B cell (primary cell): ENCODE measurements at regions not wholly inside any gene's neighbourhood (a gene's known extent, or its start where the extent isn't known, plus 50 kb on each side); places are given as distances from the start of the nearest gene placed in this dataset.

Source experiments
- ATAC-seq: fragments of 200-7000 bp; cut with Tn5 transposase; one replicate; pipeline ENCODE4 v1.10.0; 2021; ENCODE audit warnings: low read depth, mild to moderate bottlenecking, moderate number of reproducible peaks, moderate library complexity
- CTCF ChIA-PET: fragments of 350-600 bp; sonication (Branson Sonifier 250); formaldehyde crosslinking; loops from one replicate; lab custom pipeline; 2021; ENCODE audit warnings: antibody characterized with exemption, inconsistent platforms; lab: Charles Lee
- POLR2A ChIA-PET: fragments of 350-600 bp; sonication (Branson Sonifier 250); formaldehyde crosslinking; loops from one replicate; lab custom pipeline; 2021; ENCODE audit warnings: antibody characterized with exemption; lab: Charles Lee
- DNase-seq: peaks from one replicate; pipeline ENCODE4 v3.0.0; 2013
- H2AFZ ChIP-seq: 2 replicates; pipeline ENCODE4 v1.6.1; 2012; ENCODE audit warnings: mild to moderate bottlenecking, low read depth, low read length; ENCODE audit not compliant: insufficient read depth, poor library complexity, severe bottlenecking
- H3K27ac ChIP-seq, 2 donors: 1 replicate in 1 of 2; 2 replicates in 1 of 2; pipeline ENCODE4 v1.5.1; 2012 to 2013; ENCODE audit warnings: low read length in 2 of 2, mild to moderate bottlenecking in 2 of 2, moderate library complexity in 1 of 2
- H3K27me3 ChIP-seq, 4 experiments: fragments of 200-600 bp in 1 of 4; sonication (generic) in 1 of 4; replicated peaks in 1 of 4; 1 replicate in 2 of 4; 2 replicates in 2 of 4; pipeline versions ENCODE4 v1.6.1 to v1.7.0; 2013 to 2016; ENCODE audit warnings: low read length in 3 of 4, mild to moderate bottlenecking in 2 of 4, mixed read lengths in 1 of 4, moderate library complexity in 1 of 4; ENCODE audit not compliant: insufficient read depth in 4 of 4, control insufficient read depth in 3 of 4; ENCODE audit errors: control extremely low read depth in 1 of 4
- H3K36me3 ChIP-seq, 2 experiments: replicated peaks in 1 of 2; 1 replicate in 1 of 2; 2 replicates in 1 of 2; pipeline versions ENCODE4 v1.6.1 to v1.7.1; 2013; ENCODE audit warnings: low read length in 1 of 2; ENCODE audit not compliant: insufficient read depth in 2 of 2, control insufficient read depth in 1 of 2; ENCODE audit errors: control extremely low read depth in 1 of 2, extremely low read depth in 1 of 2
- H3K4me1 ChIP-seq, 2 donors: fragments of 200-600 bp in 1 of 2; sonication (generic) in 1 of 2; 1 replicate in 1 of 2; 2 replicates in 1 of 2; pipeline versions ENCODE4 v1.5.1 to v1.6.1; 2013 to 2017; ENCODE audit warnings: low read length in 2 of 2; ENCODE audit not compliant: control insufficient read depth in 2 of 2, insufficient read depth in 2 of 2
- H3K4me2 ChIP-seq: replicated peaks from 2 replicates; pipeline ENCODE3; 2012; ENCODE audit warnings: mild to moderate bottlenecking, low read depth, low read length; ENCODE audit not compliant: poor library complexity, severe bottlenecking
- H3K4me3 ChIP-seq, 5 experiments: fragments of 200-600 bp in 1 of 5; sonication (generic) in 1 of 5; 1 replicate in 3 of 5; 2 replicates in 2 of 5; pipeline versions ENCODE4 v1.5.1 to v1.7.0; 2011 to 2016; ENCODE audit warnings: low read length in 4 of 5, mild to moderate bottlenecking in 4 of 5, low read depth in 2 of 5, control low read depth in 1 of 5, moderate library complexity in 1 of 5; ENCODE audit not compliant: insufficient read depth in 1 of 5; ENCODE audit errors: control extremely low read depth in 1 of 5, extremely low read depth in 1 of 5
- H3K79me2 ChIP-seq: fragments of 200-600 bp; sonication (generic); one replicate; pipeline ENCODE4 v1.6.0; 2016; ENCODE audit warnings: low read length; ENCODE audit not compliant: control insufficient read depth, insufficient read depth
- H3K9ac ChIP-seq: fragments of 200-600 bp; sonication (generic); 2 replicates; pipeline ENCODE4 v1.6.1; 2017; ENCODE audit warnings: mild to moderate bottlenecking, low read length, moderate library complexity
- H3K9me3 ChIP-seq, 3 donors: one replicate each; pipeline versions ENCODE4 v1.6.1 to v1.7.1; 2013; ENCODE audit warnings: low read length in 2 of 3; ENCODE audit not compliant: control insufficient read depth in 2 of 3, insufficient read depth in 1 of 3; ENCODE audit errors: control extremely low read depth in 1 of 3
- H4K20me1 ChIP-seq: 2 replicates; pipeline ENCODE4 v1.6.0; 2012; ENCODE audit warnings: mild to moderate bottlenecking, low read length; ENCODE audit not compliant: insufficient read depth, control insufficient read depth, poor library complexity, severe bottlenecking
- H3K27ac Mint-ChIP-seq: one replicate; pipeline ENCODE4 v1.8.0; 2021; ENCODE audit warnings: mixed read lengths
- H3K27me3 Mint-ChIP-seq: one replicate; pipeline ENCODE4 v1.8.0; 2021; ENCODE audit warnings: mixed read lengths
- H3K4me1 Mint-ChIP-seq: one replicate; pipeline ENCODE4 v1.8.0; 2021; ENCODE audit warnings: mixed read lengths
- H3K4me3 Mint-ChIP-seq: one replicate; pipeline ENCODE4 v1.8.0; 2021; ENCODE audit warnings: mixed read lengths
- H3K9me3 Mint-ChIP-seq: one replicate; pipeline ENCODE4 v1.8.0; 2022; ENCODE audit warnings: mixed read lengths; ENCODE audit not compliant: insufficient read depth
- EZH2 ChIP-seq: IDR thresholded peaks from 2 replicates; pipeline ENCODE4 v1.6.1; 2012; ENCODE audit warnings: borderline replicate concordance, low read depth, mild to moderate bottlenecking, moderate library complexity, low read length; ENCODE audit not compliant: insufficient read depth, poor library complexity, severe bottlenecking
- WGBS: methylation state at CpG from one replicate; pipeline ENCODE4 v1.1.5; 2013; ENCODE audit warnings: missing lambda C conversion rate; ENCODE audit not compliant: insufficient coverage; 5-methylcytosine and 5-hydroxymethylcytosine counted together
- intact Hi-C: fragments of 100-400 bp; cut with micrococcal nuclease; formaldehyde crosslinking; loops from one replicate; pipeline ENCODE4 v1.10.0; 2022
- TF ChIP-seq, protein P1 (sequence below): fragments of 200-600 bp; IDR thresholded peaks from one replicate; pipeline ENCODE4 v1.8.0; 2022; ENCODE audit warnings: antibody characterized with exemption, mild to moderate bottlenecking

DNA sequence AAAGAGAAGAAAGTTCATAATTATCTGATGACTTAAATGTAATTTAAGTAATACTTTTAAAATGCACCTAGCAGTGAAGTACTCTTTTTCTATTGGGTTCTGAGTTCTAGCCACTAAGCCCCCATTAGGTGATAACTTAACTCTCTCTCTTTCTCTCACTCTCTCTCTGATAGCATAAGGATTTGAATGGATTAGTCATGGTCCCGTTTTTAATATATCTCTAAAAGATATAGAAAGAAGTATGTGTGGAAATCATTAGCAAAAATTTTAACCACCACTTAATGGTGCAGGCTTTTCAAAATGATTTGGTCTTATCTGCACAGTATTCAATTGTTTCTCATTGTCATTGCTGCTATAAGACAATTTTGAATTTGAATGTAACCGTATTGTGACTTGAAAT is 78.2 kb downstream of the RWDD3 start:
- POLR2A ChIA-PET: no interaction called here
- Histone ChIP-seq H3K4me1 (no peaks in the 10 kb centered on the region), H3K27ac (no peak overlapping the region), H3K36me3 (no peaks in the 10 kb centered on the region), H3K27me3 (peaks cover 0 to 5% (median 2%) of the 10 kb centered on the region in 4 experiments), H2AFZ (no peak overlapping the region), H4K20me1 (no peaks in the 10 kb centered on the region), H3K79me2 (no peaks in the 10 kb centered on the region), H3K4me3 (no peak overlapping the region), H3K4me2 (no peak overlapping the region), H3K9me3 (no peaks in the 10 kb centered on the region), H3K9ac (no peak overlapping the region)
- ATAC-seq (no peak), DNase-seq (no peak)
- CTCF ChIA-PET: no interaction called here
- H3K9me3 Mint-ChIP-seq: no peaks in the 10 kb centered on the region
- TF ChIP-seq, protein P1, sequence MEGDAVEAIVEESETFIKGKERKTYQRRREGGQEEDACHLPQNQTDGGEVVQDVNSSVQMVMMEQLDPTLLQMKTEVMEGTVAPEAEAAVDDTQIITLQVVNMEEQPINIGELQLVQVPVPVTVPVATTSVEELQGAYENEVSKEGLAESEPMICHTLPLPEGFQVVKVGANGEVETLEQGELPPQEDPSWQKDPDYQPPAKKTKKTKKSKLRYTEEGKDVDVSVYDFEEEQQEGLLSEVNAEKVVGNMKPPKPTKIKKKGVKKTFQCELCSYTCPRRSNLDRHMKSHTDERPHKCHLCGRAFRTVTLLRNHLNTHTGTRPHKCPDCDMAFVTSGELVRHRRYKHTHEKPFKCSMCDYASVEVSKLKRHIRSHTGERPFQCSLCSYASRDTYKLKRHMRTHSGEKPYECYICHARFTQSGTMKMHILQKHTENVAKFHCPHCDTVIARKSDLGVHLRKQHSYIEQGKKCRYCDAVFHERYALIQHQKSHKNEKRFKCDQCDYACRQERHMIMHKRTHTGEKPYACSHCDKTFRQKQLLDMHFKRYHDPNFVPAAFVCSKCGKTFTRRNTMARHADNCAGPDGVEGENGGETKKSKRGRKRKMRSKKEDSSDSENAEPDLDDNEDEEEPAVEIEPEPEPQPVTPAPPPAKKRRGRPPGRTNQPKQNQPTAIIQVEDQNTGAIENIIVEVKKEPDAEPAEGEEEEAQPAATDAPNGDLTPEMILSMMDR: no peak
- no peak for TF ChIP-seq EZH2
- H3K4me3 Mint-ChIP-seq: no peak overlapping the region
- no peak overlapping the region for H3K27ac Mint-ChIP-seq
- no peaks in the 10 kb centered on the region for H3K4me1 Mint-ChIP-seq
- WGBS: no CpG with 5 or more reads among the region's 2 CpGs
- intact Hi-C loops: no loop called here
- H3K27me3 Mint-ChIP-seq: peaks cover 10% of the 10 kb centered on the region

DNA sequence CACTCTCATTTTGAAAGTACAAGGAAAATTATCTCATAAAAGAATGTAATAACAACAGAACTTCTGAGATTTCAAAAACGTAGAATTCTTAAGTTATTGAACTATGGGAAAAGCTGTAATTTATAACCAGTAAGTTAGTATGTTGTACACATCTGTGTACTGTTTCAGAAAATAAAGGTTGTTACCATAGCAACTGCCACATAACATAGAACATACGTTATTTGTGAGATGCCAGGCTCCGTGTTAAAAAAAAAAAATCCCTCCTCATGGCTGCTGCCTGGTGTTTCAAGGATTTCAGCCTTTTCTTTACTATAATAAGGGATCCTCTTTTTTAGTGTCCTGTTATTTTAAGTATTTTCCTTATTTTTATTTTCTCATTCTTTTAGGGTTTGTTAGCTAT is 79.5 kb downstream of the RWDD3 start:
- Histone ChIP-seq H3K4me2 (no peak overlapping the region), H3K27me3 (peaks cover 0 to 4% (median 2%) of the 10 kb centered on the region in 4 experiments), H3K9me3 (no peaks in the 10 kb centered on the region), H3K36me3 (no peaks in the 10 kb centered on the region), H3K4me1 (no peaks in the 10 kb centered on the region), H3K9ac (no peak overlapping the region), H3K27ac (no peak overlapping the region), H4K20me1 (no peaks in the 10 kb centered on the region), H2AFZ (no peak overlapping the region), H3K79me2 (no peaks in the 10 kb centered on the region), H3K4me3 (no peak overlapping the region)
- Mint-ChIP-seq H3K27ac (no peak overlapping the region), H3K9me3 (no peaks in the 10 kb centered on the region), H3K4me3 (no peak overlapping the region), H3K4me1 (no peaks in the 10 kb centered on the region), H3K27me3 (peaks cover 4% of the 10 kb centered on the region)
- CTCF ChIA-PET: no interaction called here
- no CpG with 5 or more reads among the region's 3 CpGs for WGBS
- DNase-seq (no peak), ATAC-seq (no peak)
- intact Hi-C loops: no loop called here
- POLR2A ChIA-PET: no interaction called here
- no peak for TF ChIP-seq EZH2
- TF ChIP-seq, protein P1: no peak
